ENCODE measurements at regions not wholly inside any gene's neighbourhood (a gene's known extent, or its start where the extent isn't known, plus 50 kb on each side); places are given as distances from the start of the nearest gene placed in this dataset.

GRCh38 chr6:119880840-119881239 lies 531.3 kb upstream of the MAN1A1 start:
- TF ChIP-seq CTCF (IDR thresholded peaks at IDR 0.05; ENCODE audit: insufficient read depth, low read length) (no peak), GABPA (IDR thresholded peaks at IDR 0.05; ENCODE audit: low read depth) (no peak)

Measured in HL-60 (cell line).